Hematopoietic multipotent progenitor cell treated with erythropoietin and hydrocortisone succinate and interleukin-3 and kit ligand, for 8 days (in vitro differentiated cells): ENCODE measurements at regions not wholly inside any gene's neighbourhood (a gene's known extent, or its start where the extent isn't known, plus 50 kb on each side); places are given as distances from the start of the nearest gene placed in this dataset.

Experiments used
- DNase-seq: peaks from one replicate; pipeline ENCODE4 v3.0.0-alpha.2; 2015

GRCh38 chr10:101299211-101299610 lies 54.8 kb upstream of the BTRC start:
- no peak for DNase-seq

- peak; percentile 79 for DNase-seq
Observed at GRCh38 chr10:101301111-101301731, 52.7 kb upstream of the BTRC start.

- DNase-seq: no peak
Observed at GRCh38 chr10:101303087-101303703, 50.8 kb upstream of the BTRC start.
